ENCODE measurements at regions not wholly inside any gene's neighbourhood (a gene's known extent, or its start where the extent isn't known, plus 50 kb on each side); places are given as distances from the start of the nearest gene placed in this dataset.

- Histone ChIP-seq H3K79me2 (ENCODE audit: control insufficient read depth, insufficient read depth, low read length) (no peaks in the 10 kb centered on the region), H3K9me3 (replicated peaks; ENCODE audit: control insufficient read depth, insufficient read depth, low read length) (no peaks in the 10 kb centered on the region), H3K4me2 (ENCODE audit: insufficient read depth, low read length) (no peak overlapping the region), H3K4me1 (ENCODE audit: control insufficient read depth, extremely low read depth, insufficient read depth, low read length) (no peaks in the 10 kb centered on the region), H3K27ac (ENCODE audit: insufficient read depth, low read depth, low read length) (no peak overlapping the region), H3K4me3 (replicated peaks in 1 of 3; ENCODE audit: insufficient read depth in 1 of 3, low read depth in 1 of 3, low read length in 3 of 3) (no peak overlapping the region), H2AFZ (ENCODE audit: low read depth, low read length) (no peak overlapping the region), H4K20me1 (replicated peaks; ENCODE audit: control insufficient read depth, extremely low read depth, insufficient read depth, low read length) (no peaks in the 10 kb centered on the region), H3K27me3 (ENCODE audit: control insufficient read depth in 2 of 2, insufficient read depth in 2 of 2, low read length in 2 of 2) (no peaks in the 10 kb centered on the region), H3K9me1 (replicated peaks; ENCODE audit: control insufficient read depth, extremely low read depth, insufficient read depth, low read length) (no peaks in the 10 kb centered on the region), H3K9ac (replicated peaks; ENCODE audit: extremely low read depth, insufficient read depth, low read length) (no peak overlapping the region), H3K36me3 (ENCODE audit: control insufficient read depth in 2 of 2, extremely low read depth in 1 of 2, insufficient read depth in 2 of 2, low read length in 2 of 2) (no peaks in the 10 kb centered on the region)
- intact Hi-C loops (cut with micrococcal nuclease): no loop called here
- ChIA-PET CTCF (no interaction called here), POLR2A (no interaction called here)
- no peak for TF ChIP-seq GATA2 (IDR thresholded peaks at IDR 0.05; ENCODE audit: insufficient read depth, insufficient read length, low read depth, low read length)
- no peak for TF ChIP-seq CTCF (IDR thresholded peaks at IDR 0.05; ENCODE audit: extremely low read depth in 1 of 2, insufficient read depth in 1 of 2, low read depth in 1 of 2, low read length in 2 of 2)
- TF ChIP-seq MYC (IDR thresholded peaks at IDR 0.05; ENCODE audit: low read depth, low read length): no peak
- TF ChIP-seq POLR2AphosphoS5 (IDR thresholded peaks at IDR 0.05; ENCODE audit: insufficient read depth, low read depth, low read length): no peak
- no peak for TF ChIP-seq POLR2A (IDR thresholded peaks at IDR 0.05; ENCODE audit: low read depth, low read length)
- no peak for TF ChIP-seq EZH2 (IDR thresholded peaks at IDR 0.05; ENCODE audit: borderline replicate concordance, low read depth, low read length, severe bottlenecking)
- TF ChIP-seq JUN (IDR thresholded peaks at IDR 0.05; ENCODE audit: borderline replicate concordance, insufficient read depth, insufficient read length, low read depth): no peak
- TF ChIP-seq MAX (IDR thresholded peaks at IDR 0.05; ENCODE audit: insufficient read depth, insufficient read length): no peak
- no peak for TF ChIP-seq FOS (IDR thresholded peaks at IDR 0.05; ENCODE audit: borderline replicate concordance, insufficient read depth, low read length)
- no peak for DNase-seq (ENCODE audit: low read depth, low spot score)
- dilution Hi-C loops (cut with MboI; ENCODE audit: extremely low pct_ligation_motif_present, low sequenced_read_pairs): no loop called here
- no peak for FAIRE-seq
- BruUV-seq (replicated peaks): no TSS peak
Measured at GRCh38 chr2:150578481-150578880, 91.0 kb upstream of the RND3 start.

Data from endothelial cell of umbilical vein (primary cell).